H9 (cell line): ENCODE measurements at regions not wholly inside any gene's neighbourhood (a gene's known extent, or its start where the extent isn't known, plus 50 kb on each side); places are given as distances from the start of the nearest gene placed in this dataset.

Experiments
- DNase-seq: peaks from one replicate; pipeline ENCODE4 v3.0.0-alpha.2; 2017
- H2AFZ ChIP-seq: one replicate; pipeline ENCODE4 v1.6.1; 2013; ENCODE audit warnings: mild to moderate bottlenecking, low read length, control low read depth, moderate library complexity
- H2AK5ac ChIP-seq: 2 replicates; pipeline ENCODE4 v1.6.1; 2013; ENCODE audit warnings: low read length, control low read depth, mixed read lengths; ENCODE audit not compliant: insufficient read length
- H2BK120ac ChIP-seq: one replicate; pipeline ENCODE4 v1.6.1; 2013; ENCODE audit warnings: low read depth, mild to moderate bottlenecking, low read length, control low read depth, inconsistent platforms; ENCODE audit not compliant: poor library complexity, severe bottlenecking
- H2BK12ac ChIP-seq: 2 replicates; pipeline ENCODE4 v1.6.1; 2013; ENCODE audit warnings: low read length, control low read depth, mixed read lengths, low read depth; ENCODE audit not compliant: insufficient read length
- H2BK15ac ChIP-seq: 2 replicates; pipeline ENCODE4 v1.6.1; 2013; ENCODE audit warnings: low read depth, low read length, control low read depth
- H2BK20ac ChIP-seq: one replicate; pipeline ENCODE4 v1.6.1; 2013; ENCODE audit warnings: low read depth, mild to moderate bottlenecking, low read length, control low read depth, inconsistent platforms; ENCODE audit not compliant: poor library complexity, severe bottlenecking
- H2BK5ac ChIP-seq: 2 replicates; pipeline ENCODE4 v1.6.1; 2013; ENCODE audit warnings: low read length, control low read depth, mixed read lengths; ENCODE audit not compliant: insufficient read length
- H3K14ac ChIP-seq: 2 replicates; pipeline ENCODE4 v1.6.1; 2013; ENCODE audit warnings: low read length, control low read depth; ENCODE audit not compliant: insufficient read depth
- H3K18ac ChIP-seq: 2 replicates; pipeline ENCODE4 v1.6.1; 2013; ENCODE audit warnings: low read depth, mild to moderate bottlenecking, mixed read lengths, low read length, control low read depth; ENCODE audit not compliant: insufficient read length
- H3K23ac ChIP-seq: 2 replicates; pipeline ENCODE4 v1.6.1; 2013; ENCODE audit warnings: low read length, control low read depth, mixed read lengths, low read depth; ENCODE audit not compliant: insufficient read length
- H3K23me2 ChIP-seq: 2 replicates; pipeline ENCODE4 v1.6.1; 2013; ENCODE audit warnings: low read depth, mild to moderate bottlenecking, mixed read lengths, low read length, control low read depth; ENCODE audit not compliant: insufficient read length, poor library complexity, severe bottlenecking
- H3K27ac ChIP-seq: 2 replicates; pipeline ENCODE4 v1.5.1; 2013; ENCODE audit warnings: low read length, control low read depth, mixed read lengths, low read depth; ENCODE audit not compliant: insufficient read length
- H3K27me3 ChIP-seq: 2 replicates; pipeline ENCODE4 v1.6.1; 2013; ENCODE audit warnings: low read length, control low read depth, inconsistent platforms; ENCODE audit not compliant: insufficient read depth
- H3K4ac ChIP-seq: 2 replicates; pipeline ENCODE4 v1.6.1; 2013; ENCODE audit warnings: low read depth, mild to moderate bottlenecking, control low read depth, inconsistent platforms, low read length, moderate library complexity
- H3K4me1 ChIP-seq: 2 replicates; pipeline ENCODE4 v1.6.1; 2013; ENCODE audit warnings: low read length, control low read depth, inconsistent platforms; ENCODE audit not compliant: insufficient read depth
- H3K4me2 ChIP-seq: 2 replicates; pipeline ENCODE4 v1.6.1; 2013; ENCODE audit warnings: low read length, control low read depth, mixed read lengths; ENCODE audit not compliant: insufficient read length, insufficient read depth
- H3K56ac ChIP-seq: 2 replicates; pipeline ENCODE4 v1.6.1; 2013; ENCODE audit warnings: low read depth, mild to moderate bottlenecking, mixed read lengths, low read length, control low read depth; ENCODE audit not compliant: insufficient read length
- H3K79me1 ChIP-seq: 2 replicates; pipeline ENCODE4 v1.6.1; 2013; ENCODE audit warnings: low read depth, mild to moderate bottlenecking, moderate library complexity, low read length, control low read depth, inconsistent platforms; ENCODE audit not compliant: insufficient read depth, poor library complexity, severe bottlenecking
- H3K79me2 ChIP-seq: 2 replicates; pipeline ENCODE4 v1.6.1; 2013; ENCODE audit warnings: low read length, control low read depth, inconsistent platforms; ENCODE audit not compliant: insufficient read depth
- H3K9ac ChIP-seq: 2 replicates; pipeline ENCODE4 v1.6.1; 2013; ENCODE audit warnings: low read length, control low read depth, mixed read lengths; ENCODE audit not compliant: insufficient read length; ENCODE audit errors: extremely low read depth
- H3K9me3 ChIP-seq: one replicate; pipeline ENCODE4 v1.6.1; 2013; ENCODE audit warnings: low read depth, low read length, inconsistent platforms; ENCODE audit not compliant: control insufficient read depth
- H3T11ph ChIP-seq: one replicate; pipeline ENCODE4 v1.6.1; 2013; ENCODE audit warnings: mild to moderate bottlenecking, low read length, control low read depth, inconsistent platforms
- H4K20me1 ChIP-seq: one replicate; pipeline ENCODE4 v1.6.1; 2013; ENCODE audit not compliant: control insufficient read depth, insufficient read length, insufficient read depth
- H4K5ac ChIP-seq: 2 replicates; pipeline ENCODE4 v1.6.1; 2013; ENCODE audit warnings: low read depth, mild to moderate bottlenecking, mixed read lengths, low read length, control low read depth; ENCODE audit not compliant: insufficient read length
- H4K8ac ChIP-seq: replicated peaks from 2 replicates; pipeline ENCODE4 v1.6.1; 2013; ENCODE audit warnings: low read length, control low read depth, mixed read lengths, low read depth; ENCODE audit not compliant: insufficient read length
- H4K91ac ChIP-seq: 2 replicates; pipeline ENCODE4 v1.6.1; 2013; ENCODE audit warnings: low read depth, mild to moderate bottlenecking, moderate library complexity, mixed read lengths, low read length, control low read depth; ENCODE audit not compliant: insufficient read length
- H3K27ac Mint-ChIP-seq, 3 experiments: 2 replicates in 2 of 3; 3 replicates in 1 of 3; pipeline ENCODE4 v1.8.0; 2020 to 2021; ENCODE audit warnings: mixed read lengths in 3 of 3, mild to moderate bottlenecking in 1 of 3, moderate library complexity in 1 of 3
- H3K27me3 Mint-ChIP-seq: 2 replicates; pipeline ENCODE4 v1.8.0; 2021; ENCODE audit warnings: low read depth, mild to moderate bottlenecking, moderate library complexity, mixed read lengths
- H3K36me3 Mint-ChIP-seq, 3 experiments: 2 replicates in 2 of 3; 3 replicates in 1 of 3; pipeline ENCODE4 v1.8.0; 2020 to 2021; ENCODE audit warnings: low read depth in 3 of 3, mixed read lengths in 3 of 3; ENCODE audit not compliant: insufficient read depth in 1 of 3
- H3K4me1 Mint-ChIP-seq, 2 experiments: 2 replicates each; pipeline ENCODE4 v1.8.0; 2020; ENCODE audit warnings: mixed read lengths in 2 of 2
- H3K4me3 Mint-ChIP-seq, 2 experiments: 2 replicates in 1 of 2; 3 replicates in 1 of 2; pipeline ENCODE4 v1.8.0; 2020 to 2021; ENCODE audit warnings: mild to moderate bottlenecking in 2 of 2, mixed read lengths in 2 of 2, moderate library complexity in 1 of 2
- H3K9me3 Mint-ChIP-seq, 2 experiments: 2 replicates in 1 of 2; 3 replicates in 1 of 2; pipeline ENCODE4 v1.8.0; 2020; ENCODE audit warnings: mild to moderate bottlenecking in 2 of 2, mixed read lengths in 2 of 2, moderate library complexity in 1 of 2
- CTCF ChIP-seq: fragments of 200-600 bp; sonication (generic); conservative IDR thresholded peaks from 3 replicates; pipeline ENCODE4 v1.8.0; 2021; ENCODE audit warnings: antibody characterized with exemption, mild to moderate bottlenecking
- WGBS: extraction: QIAGEN DNeasy Blood & Tissue Kit; methylation state at CpG from one replicate; pipeline ENCODE4 v1.1.7; 2013; ENCODE audit warnings: missing lambda C conversion rate, low lambda C conversion rate, mixed read lengths; ENCODE audit not compliant: insufficient read length; ENCODE audit errors: extremely low coverage; 5-methylcytosine and 5-hydroxymethylcytosine counted together

GRCh38 chr1:29551123-29551936 is 315.0 kb downstream of the PTPRU start:
- no peak for DNase-seq
- no peak overlapping the region for H3K27ac Mint-ChIP-seq
- no peaks in the 10 kb centered on the region; a peak in 1 of 5 replicates for H3K9me3 Mint-ChIP-seq
- Histone ChIP-seq H2BK20ac (no peak overlapping the region), H3K27ac (no peak overlapping the region), H2BK120ac (no peak overlapping the region), H3K4me1 (no peaks in the 10 kb centered on the region; the same call in 1 of the 2 replicates), H3K23me2 (no peaks in the 10 kb centered on the region), H2BK5ac (no peak overlapping the region), H3T11ph (no peak overlapping the region), H2BK12ac (no peak overlapping the region), H3K79me1 (no peaks in the 10 kb centered on the region), H3K4me2 (no peak overlapping the region), H3K23ac (no peak overlapping the region), H4K91ac (no peak overlapping the region), H4K20me1 (no peaks in the 10 kb centered on the region), H3K4ac (no peak overlapping the region), H3K27me3 (no peaks in the 10 kb centered on the region), H2AFZ (no peak overlapping the region), H3K56ac (no peak overlapping the region), H3K9me3 (no peaks in the 10 kb centered on the region), H3K9ac (no peak overlapping the region), H2BK15ac (no peak overlapping the region), H4K8ac (no peak overlapping the region), H2AK5ac (no peak overlapping the region), H3K79me2 (no peaks in the 10 kb centered on the region), H3K14ac (no peak overlapping the region), H3K18ac (no peak overlapping the region), H4K5ac (no peak overlapping the region)
- H3K36me3 Mint-ChIP-seq: no peaks in the 10 kb centered on the region
- no peak overlapping the region for H3K4me3 Mint-ChIP-seq
- TF ChIP-seq CTCF: no peak
- H3K4me1 Mint-ChIP-seq: peaks cover 0 to 12% of the 10 kb centered on the region in 2 experiments; a peak in 2 of 4 replicates
- no peaks in the 10 kb centered on the region for H3K27me3 Mint-ChIP-seq
- no CpG with 5 or more reads among the region's 21 CpGs for WGBS
